GM12878 (cell line): ENCODE measurements at regions not wholly inside any gene's neighbourhood (a gene's known extent, or its start where the extent isn't known, plus 50 kb on each side); places are given as distances from the start of the nearest gene placed in this dataset.

Experiments
- ATAC-seq: fragments of 200-7000 bp; cut with Tn5 transposase; 3 replicates; pipeline ENCODE4 v1.9.1; 2020; ENCODE audit warnings: mild to moderate bottlenecking, moderate library complexity
- BruUV-seq: library from RNA; stranded (reverse); fragments of 400-500 nt; replicated peaks from 2 replicates; lab custom pipeline; 2021; lab: Mats Ljungman, UMichigan
- CTCF ChIA-PET: fragments of 300-600 bp; sonication (Branson Sonifier 250); formaldehyde crosslinking; extraction: SDS; loops from one replicate; lab custom pipeline; 2021; ENCODE audit warnings: inconsistent platforms; lab: Yijun Ruan, JAX
- POLR2A ChIA-PET: fragments of 350-600 bp; formaldehyde crosslinking; extraction: SDS; loops from one replicate; lab custom pipeline; 2021; ENCODE audit warnings: inconsistent platforms; lab: Charles Lee
- RAD21 ChIA-PET: fragments of 300-600 bp; sonication (Branson Sonifier 250); formaldehyde crosslinking; loops from one replicate; lab custom pipeline; 2023; ENCODE audit warnings: antibody characterized with exemption; ENCODE audit not compliant: unreplicated experiment; lab: Charles Lee
- SMC1A ChIA-PET: fragments of 300-600 bp; sonication (Branson Sonifier 250); formaldehyde crosslinking; loops from one replicate; lab custom pipeline; 2023; ENCODE audit not compliant: unreplicated experiment, uncharacterized antibody; lab: Charles Lee
- DNase-seq: peaks from one replicate; pipeline ENCODE4 v3.0.0-alpha.2; 2011; ENCODE audit warnings: low read depth, low spot score
- FAIRE-seq: peaks from 3 replicates; lab custom pipeline; 2011; peaks lifted over from hg19 to GRCh38; lab: Jason Lieb, UNC
- H2AFZ ChIP-seq: 2 replicates; pipeline ENCODE4 v1.6.0; 2011; ENCODE audit warnings: low read depth, low read length, control low read depth; ENCODE audit not compliant: control insufficient read depth
- H3K27ac ChIP-seq: 2 replicates; pipeline ENCODE4 v1.5.1; 2011; ENCODE audit warnings: control low read depth; ENCODE audit not compliant: control insufficient read depth, insufficient read depth
- H3K27me3 ChIP-seq, 2 experiments: replicated peaks in 1 of 2; 2 replicates each; pipeline versions ENCODE4 v1.6.0 to v1.6.1; 2011; ENCODE audit warnings: low read length in 1 of 2; ENCODE audit not compliant: control insufficient read depth in 2 of 2, insufficient read depth in 2 of 2
- H3K36me3 ChIP-seq, 2 experiments: 2 replicates each; pipeline ENCODE4 v1.5.1; 2011; ENCODE audit warnings: low read length in 1 of 2; ENCODE audit not compliant: control insufficient read depth in 2 of 2, insufficient read depth in 2 of 2
- H3K4me1 ChIP-seq: 2 replicates; pipeline ENCODE4 v1.6.1; 2011; ENCODE audit warnings: mild to moderate bottlenecking, low read length, moderate library complexity, mixed read lengths; ENCODE audit not compliant: control insufficient read depth, insufficient read depth
- H3K4me2 ChIP-seq: 2 replicates; pipeline ENCODE4 v1.6.0; 2011; ENCODE audit warnings: control low read depth; ENCODE audit not compliant: control insufficient read depth, insufficient read depth
- H3K4me3 ChIP-seq: fragments of 200-600 bp; sonication (generic); 2 replicates; pipeline ENCODE4 v1.5.1; 2016
- H3K79me2 ChIP-seq: 2 replicates; pipeline ENCODE4 v1.6.0; 2011; ENCODE audit warnings: low read length; ENCODE audit not compliant: control insufficient read depth, insufficient read depth
- H3K9ac ChIP-seq: 2 replicates; pipeline ENCODE4 v1.8.0; 2011; ENCODE audit warnings: low read length, control low read depth, mixed read lengths; ENCODE audit not compliant: control insufficient read depth, insufficient read depth
- H3K9me3 ChIP-seq: replicated peaks from 3 replicates; pipeline ENCODE4 v1.5.1; 2011; ENCODE audit warnings: mild to moderate bottlenecking, low read length; ENCODE audit not compliant: control insufficient read depth, insufficient read depth
- H4K20me1 ChIP-seq: 2 replicates; pipeline ENCODE4 v1.6.0; 2011; ENCODE audit not compliant: control insufficient read depth, insufficient read depth
- BRCA1 ChIP-seq: IDR thresholded peaks from 2 replicates; pipeline ENCODE4 v1.6.1; 2011; ENCODE audit warnings: low read depth, low read length, improper control_type of control experiment
- CREB1 ChIP-seq: IDR thresholded peaks from 2 replicates; pipeline ENCODE4 v1.6.1; 2012; ENCODE audit warnings: low read depth, mild to moderate bottlenecking, inconsistent platforms
- ESRRA ChIP-seq: IDR thresholded peaks from 2 replicates; pipeline ENCODE4 v1.6.1; 2012; ENCODE audit warnings: mild to moderate bottlenecking, low read length, improper control_type of control experiment
- HDAC6 ChIP-seq: fragments of 200-600 bp; sonication (generic); IDR thresholded peaks from one replicate; pipeline ENCODE4 v1.8.0; 2017; ENCODE audit warnings: antibody characterized with exemption; ENCODE audit not compliant: unreplicated experiment
- HDGF ChIP-seq: fragments of 450-650 bp; IDR thresholded peaks from 2 replicates; pipeline ENCODE4 v1.6.1; 2016; ENCODE audit warnings: antibody characterized with exemption
- JUND ChIP-seq: IDR thresholded peaks from 2 replicates; pipeline ENCODE4 v1.6.1; 2012; ENCODE audit warnings: low read depth, mild to moderate bottlenecking, low read length, improper control_type of control experiment, moderate library complexity
- LARP7 ChIP-seq: fragments of 450-650 bp; IDR thresholded peaks from 2 replicates; pipeline ENCODE4 v1.6.1; 2017; ENCODE audit warnings: mild to moderate bottlenecking
- MEF2A ChIP-seq: IDR thresholded peaks from 2 replicates; pipeline ENCODE4 v1.6.1; 2011; ENCODE audit warnings: low read depth, mild to moderate bottlenecking, low read length, moderate library complexity; ENCODE audit not compliant: insufficient read depth
- MTA3 ChIP-seq: IDR thresholded peaks from 2 replicates; pipeline ENCODE4 v1.6.1; 2012; ENCODE audit warnings: low read length, inconsistent platforms, borderline replicate concordance
- NR2C2 ChIP-seq: IDR thresholded peaks from 2 replicates; pipeline ENCODE4 v1.6.1; 2011; ENCODE audit warnings: borderline replicate concordance, low read depth; ENCODE audit not compliant: control insufficient read depth, insufficient read length
- POLR2AphosphoS2 ChIP-seq: IDR thresholded peaks from 2 replicates; pipeline ENCODE4 v1.6.1; 2011; ENCODE audit warnings: low read depth, mild to moderate bottlenecking, low read length, improper control_type of control experiment, moderate library complexity
- POLR2AphosphoS5 ChIP-seq: IDR thresholded peaks from 2 replicates; pipeline ENCODE4 v1.6.1; 2011; ENCODE audit warnings: mild to moderate bottlenecking, low read length, inconsistent platforms
- SIN3A ChIP-seq: IDR thresholded peaks from 2 replicates; pipeline ENCODE4 v1.6.1; 2012; ENCODE audit warnings: low read depth, low read length, improper control_type of control experiment
- SPI1 ChIP-seq: IDR thresholded peaks from 2 replicates; pipeline ENCODE4 v1.6.1; 2011; ENCODE audit warnings: low read depth, mild to moderate bottlenecking, low read length, moderate library complexity, borderline replicate concordance; ENCODE audit not compliant: insufficient read depth
- SRF ChIP-seq, 2 experiments: IDR thresholded peaks; 2 replicates each; pipeline ENCODE4 v1.6.1; 2011; ENCODE audit warnings: low read depth in 2 of 2, low read length in 2 of 2, mild to moderate bottlenecking in 1 of 2, moderate library complexity in 1 of 2
- STAT3 ChIP-seq: IDR thresholded peaks from 2 replicates; pipeline ENCODE4 v1.6.1; 2011; ENCODE audit warnings: low read depth, low read length, improper control_type of control experiment
- SUZ12 ChIP-seq: fragments of 200-600 bp; sonication (generic); IDR thresholded peaks from one replicate; pipeline ENCODE4 v1.6.1; 2018; ENCODE audit warnings: antibody characterized with exemption, mild to moderate bottlenecking; ENCODE audit not compliant: unreplicated experiment
- TAF1 ChIP-seq: IDR thresholded peaks from 2 replicates; pipeline ENCODE4 v1.6.1; 2011; ENCODE audit warnings: mild to moderate bottlenecking, low read depth, low read length, borderline replicate concordance
- ZNF622 ChIP-seq: fragments of 450-650 bp; IDR thresholded peaks from 2 replicates; pipeline ENCODE4 v1.6.1; 2017; ENCODE audit warnings: mild to moderate bottlenecking, inconsistent platforms
- ZSCAN29 ChIP-seq: fragments of 450-650 bp; IDR thresholded peaks from 2 replicates; pipeline ENCODE4 v1.6.1; 2017; ENCODE audit warnings: mild to moderate bottlenecking, moderate library complexity
- ZZZ3 ChIP-seq: IDR thresholded peaks from 2 replicates; pipeline ENCODE4 v1.6.1; 2011; ENCODE audit warnings: low read depth; ENCODE audit not compliant: control insufficient read depth, insufficient read length
- WGBS: methylation state at CpG from one replicate; pipeline ENCODE4 v1.1.6; 2016; ENCODE audit warnings: low lambda C conversion rate; ENCODE audit not compliant: insufficient replicate concordance, insufficient coverage; ENCODE audit errors: missing lambda C conversion rate; 5-methylcytosine and 5-hydroxymethylcytosine counted together
- in situ Hi-C: fragments of 300-500 bp; cut with MboI; formaldehyde crosslinking; loops from 9 replicates; pipeline ENCODE4 v1.14.3; 2018; ENCODE audit warnings: mixed read lengths
- intact Hi-C: fragments of 100-400 bp; cut with micrococcal nuclease; formaldehyde crosslinking; loops from one replicate; pipeline ENCODE4 v1.14.2; 2022; ENCODE audit not compliant: unreplicated experiment
- TF ChIP-seq, protein P1 (sequence below): fragments of 450-650 bp; formaldehyde crosslinking; IDR thresholded peaks from 2 replicates; pipeline ENCODE4 v1.5.0; 2022; ENCODE audit warnings: mild to moderate bottlenecking, missing genetic modification characterization
- TF ChIP-seq, protein P2 (sequence below): IDR thresholded peaks from 2 replicates; pipeline ENCODE4 v1.6.1; 2011; ENCODE audit warnings: low read depth, mild to moderate bottlenecking, low read length, moderate library complexity, borderline replicate concordance; ENCODE audit errors: extremely low read depth

DNA sequence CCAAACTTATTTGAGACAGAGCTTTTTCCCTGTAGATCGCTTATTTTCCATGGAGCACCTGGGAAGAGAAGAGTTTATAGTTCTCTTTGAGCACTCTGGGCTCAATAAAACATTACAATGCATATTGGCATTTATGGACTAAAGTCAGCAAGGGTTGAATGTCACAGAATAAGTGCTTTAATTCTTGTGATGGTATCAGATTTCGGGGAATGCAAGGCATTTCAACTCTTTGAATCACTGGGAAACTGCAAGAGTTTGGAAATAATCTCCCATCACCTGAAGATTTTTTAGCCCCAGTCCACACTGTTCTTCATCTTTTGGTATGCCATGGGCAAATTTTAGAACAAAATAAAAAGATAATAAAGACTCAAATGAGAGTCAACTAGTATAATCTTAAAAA lies 111.5 kb upstream of the WDFY3 start (continued):
- no peak for TF ChIP-seq BRCA1
- no peak for TF ChIP-seq LARP7
- no peak for TF ChIP-seq ZZZ3
- TF ChIP-seq SPI1 = no peak
- TF ChIP-seq MTA3 = no peak
- no peak for TF ChIP-seq SUZ12
- no peak for TF ChIP-seq SRF (IDR thresholded peaks at IDR 0.05; ENCODE audit: low read depth in 2 of 2, low read length in 2 of 2)
- no peak for TF ChIP-seq POLR2AphosphoS2
- TF ChIP-seq STAT3 = no peak
- TF ChIP-seq ZNF622 = no peak
- no peak for TF ChIP-seq SIN3A
- TF ChIP-seq HDAC6 = no peak
- TF ChIP-seq, all 136 proteins: peak for 0

DNA sequence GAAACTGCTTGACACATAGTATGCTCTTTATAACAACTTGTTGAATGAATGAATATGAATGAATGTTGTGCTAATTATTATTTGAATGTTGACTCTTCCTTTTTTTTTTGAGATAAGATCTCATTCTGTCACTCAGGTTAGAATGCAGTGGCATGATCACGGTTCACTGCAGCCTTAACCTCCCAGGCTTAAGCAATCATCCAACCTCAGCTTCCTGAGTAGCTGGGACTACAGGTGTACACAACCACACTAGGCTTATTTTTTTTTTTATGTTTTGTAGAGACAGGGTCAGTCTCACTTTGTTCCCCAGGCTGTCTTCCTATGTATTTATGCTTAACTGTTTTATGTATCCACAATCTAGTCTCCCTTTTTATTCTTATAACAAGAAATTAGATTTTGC lies 114.7 kb upstream of the WDFY3 start:
- RAD21 ChIA-PET = no interaction called here
- no peak overlapping the region for H3K4me2 ChIP-seq
- no peaks in the 10 kb centered on the region for H4K20me1 ChIP-seq
- H3K79me2 ChIP-seq = no peaks in the 10 kb centered on the region
- in situ Hi-C loops = no loop called here
- H3K4me1 ChIP-seq = no peaks in the 10 kb centered on the region
- SMC1A ChIA-PET = no interaction called here
- CTCF ChIA-PET = no interaction called here
- no peaks in the 10 kb centered on the region for H3K27me3 ChIP-seq
- FAIRE-seq (no peak), DNase-seq (no peak), ATAC-seq (no peak)
- no peaks in the 10 kb centered on the region for H3K9me3 ChIP-seq
- no peak overlapping the region for H3K9ac ChIP-seq
- 0% methylated on average over 1 of the region's 1 CpG for WGBS
- intact Hi-C loops = loop anchor here (10.0 kb wide), 1 partner anchor 964 kb away; no protein-coding TSS in a partner anchor
- no peak overlapping the region for H2AFZ ChIP-seq
- POLR2A ChIA-PET = no interaction called here
- H3K27ac ChIP-seq = no peak overlapping the region
- H3K36me3 ChIP-seq = no peaks in the 10 kb centered on the region
- no peak overlapping the region for H3K4me3 ChIP-seq
- BruUV-seq = no TSS peak
- no peak for TF ChIP-seq ZSCAN29
- no peak for TF ChIP-seq ESRRA
- TF ChIP-seq, protein P1, sequence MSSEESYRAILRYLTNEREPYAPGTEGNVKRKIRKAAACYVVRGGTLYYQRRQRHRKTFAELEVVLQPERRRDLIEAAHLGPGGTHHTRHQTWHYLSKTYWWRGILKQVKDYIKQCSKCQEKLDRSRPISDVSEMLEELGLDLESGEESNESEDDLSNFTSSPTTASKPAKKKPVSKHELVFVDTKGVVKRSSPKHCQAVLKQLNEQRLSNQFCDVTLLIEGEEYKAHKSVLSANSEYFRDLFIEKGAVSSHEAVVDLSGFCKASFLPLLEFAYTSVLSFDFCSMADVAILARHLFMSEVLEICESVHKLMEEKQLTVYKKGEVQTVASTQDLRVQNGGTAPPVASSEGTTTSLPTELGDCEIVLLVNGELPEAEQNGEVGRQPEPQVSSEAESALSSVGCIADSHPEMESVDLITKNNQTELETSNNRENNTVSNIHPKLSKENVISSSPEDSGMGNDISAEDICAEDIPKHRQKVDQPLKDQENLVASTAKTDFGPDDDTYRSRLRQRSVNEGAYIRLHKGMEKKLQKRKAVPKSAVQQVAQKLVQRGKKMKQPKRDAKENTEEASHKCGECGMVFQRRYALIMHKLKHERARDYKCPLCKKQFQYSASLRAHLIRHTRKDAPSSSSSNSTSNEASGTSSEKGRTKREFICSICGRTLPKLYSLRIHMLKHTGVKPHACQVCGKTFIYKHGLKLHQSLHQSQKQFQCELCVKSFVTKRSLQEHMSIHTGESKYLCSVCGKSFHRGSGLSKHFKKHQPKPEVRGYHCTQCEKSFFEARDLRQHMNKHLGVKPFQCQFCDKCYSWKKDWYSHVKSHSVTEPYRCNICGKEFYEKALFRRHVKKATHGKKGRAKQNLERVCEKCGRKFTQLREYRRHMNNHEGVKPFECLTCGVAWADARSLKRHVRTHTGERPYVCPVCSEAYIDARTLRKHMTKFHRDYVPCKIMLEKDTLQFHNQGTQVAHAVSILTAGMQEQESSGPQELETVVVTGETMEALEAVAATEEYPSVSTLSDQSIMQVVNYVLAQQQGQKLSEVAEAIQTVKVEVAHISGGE (CRISPR knock-in tag) = no peak
- TF ChIP-seq NR2C2 = no peak
- no peak for TF ChIP-seq JUND
- TF ChIP-seq POLR2AphosphoS5 = no peak
- TF ChIP-seq, protein P2, sequence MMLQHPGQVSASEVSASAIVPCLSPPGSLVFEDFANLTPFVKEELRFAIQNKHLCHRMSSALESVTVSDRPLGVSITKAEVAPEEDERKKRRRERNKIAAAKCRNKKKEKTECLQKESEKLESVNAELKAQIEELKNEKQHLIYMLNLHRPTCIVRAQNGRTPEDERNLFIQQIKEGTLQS = no peak
- no peak for TF ChIP-seq CREB1
- no peak for TF ChIP-seq TAF1
- TF ChIP-seq HDGF = no peak
- TF ChIP-seq MEF2A = no peak
